ENCODE measurements at regions not wholly inside any gene's neighbourhood (a gene's known extent, or its start where the extent isn't known, plus 50 kb on each side); places are given as distances from the start of the nearest gene placed in this dataset.

DNA sequence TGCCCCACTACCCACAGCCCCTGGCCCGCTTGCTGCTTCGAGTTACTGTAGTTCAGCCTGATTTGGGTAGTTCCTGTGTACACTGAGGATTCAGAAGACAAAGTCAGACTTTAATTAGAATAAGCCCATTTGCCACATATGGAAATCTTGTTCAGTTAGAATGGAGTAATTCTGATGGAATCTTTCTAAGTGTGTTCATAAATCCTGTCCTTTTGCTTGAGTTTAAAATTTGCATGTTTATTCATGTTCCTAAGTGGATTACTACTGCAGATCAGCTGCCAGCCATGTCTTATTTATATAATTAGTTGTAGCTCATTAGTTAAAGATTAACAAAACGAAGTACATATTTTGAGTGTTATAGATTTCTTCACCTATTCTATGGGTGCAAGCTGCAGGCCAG, 504.5 kb downstream of the PCNX1 start:
- Histone ChIP-seq H3K79me2 (replicated peaks; ENCODE audit: insufficient read depth, low read length) (no peaks in the 10 kb centered on the region), H3K27me3 (ENCODE audit: insufficient read depth, low read depth, low read length) (no peaks in the 10 kb centered on the region), H3K9ac (ENCODE audit: low read length) (no peak overlapping the region), H2AFZ (ENCODE audit: low read depth, low read length) (no peak overlapping the region), H3K4me3 (ENCODE audit: low read length) (no peak overlapping the region), H3K36me3 (ENCODE audit: insufficient read depth, low read length) (no peaks in the 10 kb centered on the region), H3F3A (ENCODE audit: insufficient read depth, low read length, poor library complexity, severe bottlenecking) (no peaks in the 10 kb centered on the region), H4K20me1 (ENCODE audit: insufficient read depth) (no peaks in the 10 kb centered on the region), H3K27ac (ENCODE audit: low read length) (no peak overlapping the region), H3K9me3 (ENCODE audit: low read length) (no peaks in the 10 kb centered on the region), H3K9me2 (ENCODE audit: insufficient read depth, low read length) (no peaks in the 10 kb centered on the region), H3K4me2 (ENCODE audit: low read length) (no peak overlapping the region)
- no peak for TF ChIP-seq POLR2AphosphoS5 (IDR thresholded peaks at IDR 0.05)
- TF ChIP-seq, protein P1, sequence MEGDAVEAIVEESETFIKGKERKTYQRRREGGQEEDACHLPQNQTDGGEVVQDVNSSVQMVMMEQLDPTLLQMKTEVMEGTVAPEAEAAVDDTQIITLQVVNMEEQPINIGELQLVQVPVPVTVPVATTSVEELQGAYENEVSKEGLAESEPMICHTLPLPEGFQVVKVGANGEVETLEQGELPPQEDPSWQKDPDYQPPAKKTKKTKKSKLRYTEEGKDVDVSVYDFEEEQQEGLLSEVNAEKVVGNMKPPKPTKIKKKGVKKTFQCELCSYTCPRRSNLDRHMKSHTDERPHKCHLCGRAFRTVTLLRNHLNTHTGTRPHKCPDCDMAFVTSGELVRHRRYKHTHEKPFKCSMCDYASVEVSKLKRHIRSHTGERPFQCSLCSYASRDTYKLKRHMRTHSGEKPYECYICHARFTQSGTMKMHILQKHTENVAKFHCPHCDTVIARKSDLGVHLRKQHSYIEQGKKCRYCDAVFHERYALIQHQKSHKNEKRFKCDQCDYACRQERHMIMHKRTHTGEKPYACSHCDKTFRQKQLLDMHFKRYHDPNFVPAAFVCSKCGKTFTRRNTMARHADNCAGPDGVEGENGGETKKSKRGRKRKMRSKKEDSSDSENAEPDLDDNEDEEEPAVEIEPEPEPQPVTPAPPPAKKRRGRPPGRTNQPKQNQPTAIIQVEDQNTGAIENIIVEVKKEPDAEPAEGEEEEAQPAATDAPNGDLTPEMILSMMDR (IDR thresholded peaks at IDR 0.05; ENCODE audit: poor library complexity, severe bottlenecking): no peak
- TF ChIP-seq, protein P2, sequence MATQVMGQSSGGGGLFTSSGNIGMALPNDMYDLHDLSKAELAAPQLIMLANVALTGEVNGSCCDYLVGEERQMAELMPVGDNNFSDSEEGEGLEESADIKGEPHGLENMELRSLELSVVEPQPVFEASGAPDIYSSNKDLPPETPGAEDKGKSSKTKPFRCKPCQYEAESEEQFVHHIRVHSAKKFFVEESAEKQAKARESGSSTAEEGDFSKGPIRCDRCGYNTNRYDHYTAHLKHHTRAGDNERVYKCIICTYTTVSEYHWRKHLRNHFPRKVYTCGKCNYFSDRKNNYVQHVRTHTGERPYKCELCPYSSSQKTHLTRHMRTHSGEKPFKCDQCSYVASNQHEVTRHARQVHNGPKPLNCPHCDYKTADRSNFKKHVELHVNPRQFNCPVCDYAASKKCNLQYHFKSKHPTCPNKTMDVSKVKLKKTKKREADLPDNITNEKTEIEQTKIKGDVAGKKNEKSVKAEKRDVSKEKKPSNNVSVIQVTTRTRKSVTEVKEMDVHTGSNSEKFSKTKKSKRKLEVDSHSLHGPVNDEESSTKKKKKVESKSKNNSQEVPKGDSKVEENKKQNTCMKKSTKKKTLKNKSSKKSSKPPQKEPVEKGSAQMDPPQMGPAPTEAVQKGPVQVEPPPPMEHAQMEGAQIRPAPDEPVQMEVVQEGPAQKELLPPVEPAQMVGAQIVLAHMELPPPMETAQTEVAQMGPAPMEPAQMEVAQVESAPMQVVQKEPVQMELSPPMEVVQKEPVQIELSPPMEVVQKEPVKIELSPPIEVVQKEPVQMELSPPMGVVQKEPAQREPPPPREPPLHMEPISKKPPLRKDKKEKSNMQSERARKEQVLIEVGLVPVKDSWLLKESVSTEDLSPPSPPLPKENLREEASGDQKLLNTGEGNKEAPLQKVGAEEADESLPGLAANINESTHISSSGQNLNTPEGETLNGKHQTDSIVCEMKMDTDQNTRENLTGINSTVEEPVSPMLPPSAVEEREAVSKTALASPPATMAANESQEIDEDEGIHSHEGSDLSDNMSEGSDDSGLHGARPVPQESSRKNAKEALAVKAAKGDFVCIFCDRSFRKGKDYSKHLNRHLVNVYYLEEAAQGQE (IDR thresholded peaks at IDR 0.05; ENCODE audit: borderline replicate concordance): no peak
- TF ChIP-seq SMC3 (conservative IDR thresholded peaks at IDR 0.05; ENCODE audit: poor library complexity): no peak
- TF ChIP-seq EZH2 (IDR thresholded peaks at IDR 0.05; ENCODE audit: borderline replicate concordance, insufficient read depth, low read length, poor library complexity, severe bottlenecking): no peak
- no peak for TF ChIP-seq EP300 (conservative IDR thresholded peaks at IDR 0.05; ENCODE audit: poor library complexity, severe bottlenecking)
- TF ChIP-seq TAF1 (IDR thresholded peaks at IDR 0.05; ENCODE audit: low read depth): no peak
- TF ChIP-seq RAD21 (conservative IDR thresholded peaks at IDR 0.05): no peak
- TF ChIP-seq MXI1 (conservative IDR thresholded peaks at IDR 0.05; ENCODE audit: poor library complexity, severe bottlenecking): no peak

DNA sequence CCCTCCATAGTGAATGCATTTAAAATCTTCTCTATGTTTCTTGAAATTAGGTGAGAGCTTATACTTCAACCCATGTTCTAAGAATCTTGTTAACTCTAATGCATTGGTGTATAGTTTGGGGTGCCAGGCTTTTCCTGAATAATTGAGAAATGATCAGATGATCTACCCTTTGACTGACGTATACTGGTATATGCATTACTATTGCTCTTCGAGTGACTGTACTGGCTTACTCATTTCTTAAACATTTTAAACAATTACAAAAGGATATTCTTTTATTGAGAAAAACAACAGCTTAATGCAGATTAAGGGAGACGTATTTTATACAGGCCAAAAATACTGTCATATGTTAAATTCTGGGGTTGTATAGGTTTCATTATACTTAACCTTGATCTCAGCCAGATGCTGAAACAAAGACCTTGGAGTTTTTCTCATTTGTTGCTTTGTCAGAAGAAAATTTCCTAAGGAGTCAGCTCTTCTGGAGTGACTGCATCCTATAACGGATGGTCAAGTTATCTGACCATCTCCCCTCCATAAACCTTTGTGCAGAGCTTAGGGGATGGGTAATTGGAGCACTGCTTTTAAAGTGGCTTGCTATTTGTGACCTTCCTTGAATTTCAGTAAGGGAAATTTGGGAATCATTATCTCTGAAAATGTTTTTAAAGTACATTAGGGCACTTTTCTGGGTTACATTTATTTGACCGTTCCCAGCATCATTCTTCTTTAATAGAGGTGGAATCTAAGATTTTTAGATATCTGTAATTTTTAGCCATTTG, 507.6 kb downstream of the PCNX1 start:
- H3K27me3 ChIP-seq (ENCODE audit: insufficient read depth, low read depth, low read length): no peaks in the 10 kb centered on the region
- no peak overlapping the region for H3K9ac ChIP-seq (ENCODE audit: low read length)
- no peaks in the 10 kb centered on the region for H3K9me3 ChIP-seq (ENCODE audit: low read length)
- no peaks in the 10 kb centered on the region for H3K9me2 ChIP-seq (ENCODE audit: insufficient read depth, low read length)
- no peaks in the 10 kb centered on the region for H3K79me2 ChIP-seq (replicated peaks; ENCODE audit: insufficient read depth, low read length)
- no peak overlapping the region for H3K27ac ChIP-seq (ENCODE audit: low read length)
- TF ChIP-seq, protein P1 (IDR thresholded peaks at IDR 0.05; ENCODE audit: poor library complexity, severe bottlenecking): no peak
- TF ChIP-seq RAD21 (conservative IDR thresholded peaks at IDR 0.05) (no peak), MXI1 (conservative IDR thresholded peaks at IDR 0.05; ENCODE audit: poor library complexity, severe bottlenecking) (no peak), TAF1 (IDR thresholded peaks at IDR 0.05; ENCODE audit: low read depth) (no peak), EP300 (conservative IDR thresholded peaks at IDR 0.05; ENCODE audit: poor library complexity, severe bottlenecking) (no peak), POLR2AphosphoS5 (IDR thresholded peaks at IDR 0.05) (no peak), SMC3 (conservative IDR thresholded peaks at IDR 0.05; ENCODE audit: poor library complexity) (no peak), EZH2 (IDR thresholded peaks at IDR 0.05; ENCODE audit: borderline replicate concordance, insufficient read depth, low read length, poor library complexity, severe bottlenecking) (no peak)
- TF ChIP-seq, protein P2 (IDR thresholded peaks at IDR 0.05; ENCODE audit: borderline replicate concordance): no peak
- no peaks in the 10 kb centered on the region for H3K36me3 ChIP-seq (ENCODE audit: insufficient read depth, low read length)
- H3F3A ChIP-seq (ENCODE audit: insufficient read depth, low read length, poor library complexity, severe bottlenecking): no peaks in the 10 kb centered on the region
- no peaks in the 10 kb centered on the region for H4K20me1 ChIP-seq (ENCODE audit: insufficient read depth)
- no peak overlapping the region for H3K4me2 ChIP-seq (ENCODE audit: low read length)
- H2AFZ ChIP-seq (ENCODE audit: low read depth, low read length): no peak overlapping the region
- no peak overlapping the region for H3K4me3 ChIP-seq (ENCODE audit: low read length)
